ENCODE measurements at regions not wholly inside any gene's neighbourhood (a gene's known extent, or its start where the extent isn't known, plus 50 kb on each side); places are given as distances from the start of the nearest gene placed in this dataset.
"Not testable (repeated sequence)": the region's sequence is repeated elsewhere in the genome, so short reads cannot be mapped to it uniquely, and the experiment has no call there.

GRCh38 chr17:70597774-70598173, 428.4 kb downstream of the KCNJ2 start:
- DNase-seq (ENCODE audit: low spot score) = no peak

DNA sequence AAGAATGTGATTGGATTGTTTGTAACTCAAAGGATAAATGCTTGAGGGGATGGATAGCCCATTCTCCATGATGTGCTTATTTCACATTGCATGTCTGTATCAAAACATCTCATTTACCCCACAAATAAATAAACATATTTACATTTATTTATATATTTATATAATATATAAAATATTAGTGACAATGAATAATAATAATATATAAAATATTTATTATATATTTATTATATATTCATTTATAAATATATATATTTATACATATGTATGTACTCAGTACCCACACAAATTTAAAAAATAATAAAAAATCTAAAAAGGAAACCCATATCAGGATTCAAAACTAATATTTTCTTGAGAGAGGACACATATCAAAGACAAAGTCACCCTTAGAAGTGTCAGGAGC, 429.9 kb downstream of the KCNJ2 start:
- no peak for DNase-seq (ENCODE audit: low spot score)

DNA sequence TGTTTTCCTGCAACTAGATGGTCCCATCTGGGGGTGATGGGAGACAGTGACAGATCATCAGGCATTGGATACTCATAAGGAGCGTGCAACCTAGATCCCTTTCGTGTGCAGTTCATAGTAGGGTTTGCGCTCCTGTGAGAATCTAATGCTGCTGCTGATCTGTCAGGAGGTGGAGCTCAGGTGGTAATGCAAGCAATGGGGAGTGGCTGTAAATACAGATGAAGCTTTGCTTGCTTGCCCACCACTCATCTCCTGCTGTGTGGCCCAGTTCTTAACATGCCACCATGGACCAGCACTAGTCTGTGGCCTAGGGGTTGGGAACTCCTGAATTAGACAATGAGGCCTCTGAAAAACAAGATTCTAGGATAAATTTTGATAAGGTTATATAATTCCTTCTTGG, 430.6 kb downstream of the KCNJ2 start:
- DNase-seq (ENCODE audit: low spot score) = not testable (repeated sequence)

GRCh38 chr17:70603226-70603625, 433.9 kb downstream of the KCNJ2 start:
- DNase-seq (ENCODE audit: low spot score) = no peak

DNA sequence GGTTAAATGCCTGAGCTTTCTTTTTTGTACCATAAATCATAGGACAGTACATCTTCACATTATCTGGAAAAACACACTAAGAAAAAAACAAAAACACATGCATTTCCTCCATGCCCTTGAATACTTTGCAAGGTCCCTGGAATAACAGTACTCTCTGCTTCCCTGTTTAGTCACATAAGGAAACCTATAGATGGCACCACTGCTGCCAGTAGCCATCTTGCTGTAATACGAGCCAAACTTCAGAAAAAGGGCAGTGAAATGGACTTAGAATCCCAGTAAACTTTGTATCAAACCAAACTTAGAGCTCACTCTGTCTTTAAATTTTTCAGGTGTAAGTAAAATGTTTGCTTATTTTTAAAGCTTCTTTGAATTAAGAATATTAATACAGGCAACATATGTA, 435.5 kb downstream of the KCNJ2 start:
- DNase-seq (ENCODE audit: low spot score) = no peak

- DNase-seq (ENCODE audit: low spot score) = no peak
Measured at GRCh38 chr17:70606086-70606485, 436.8 kb downstream of the KCNJ2 start.

GRCh38 chr17:70608193-70608592, 438.9 kb downstream of the KCNJ2 start:
- DNase-seq (ENCODE audit: low spot score) = no peak

- DNase-seq (ENCODE audit: low spot score) = no peak
Measured at GRCh38 chr17:70608957-70609356, 439.6 kb downstream of the KCNJ2 start.

DNA sequence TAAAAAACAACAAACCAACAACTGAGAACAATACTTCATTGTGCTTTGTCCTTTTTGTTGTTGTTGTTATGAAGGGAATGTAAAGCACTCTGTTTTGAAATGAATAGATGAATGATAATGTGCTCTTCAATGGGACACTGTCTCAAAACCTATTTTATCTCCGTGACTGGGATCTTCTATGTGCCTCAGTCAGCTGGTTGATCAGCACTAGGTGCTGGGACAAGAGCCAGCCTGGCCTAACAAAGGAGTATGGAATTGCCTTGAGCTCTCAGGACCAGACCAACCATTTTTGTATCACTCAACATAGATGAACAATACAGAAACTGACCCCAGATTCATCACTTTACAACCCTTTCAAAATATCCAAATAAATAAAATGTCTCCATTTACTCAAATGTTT, 440.2 kb downstream of the KCNJ2 start:
- DNase-seq (ENCODE audit: low spot score) = no peak

DNA sequence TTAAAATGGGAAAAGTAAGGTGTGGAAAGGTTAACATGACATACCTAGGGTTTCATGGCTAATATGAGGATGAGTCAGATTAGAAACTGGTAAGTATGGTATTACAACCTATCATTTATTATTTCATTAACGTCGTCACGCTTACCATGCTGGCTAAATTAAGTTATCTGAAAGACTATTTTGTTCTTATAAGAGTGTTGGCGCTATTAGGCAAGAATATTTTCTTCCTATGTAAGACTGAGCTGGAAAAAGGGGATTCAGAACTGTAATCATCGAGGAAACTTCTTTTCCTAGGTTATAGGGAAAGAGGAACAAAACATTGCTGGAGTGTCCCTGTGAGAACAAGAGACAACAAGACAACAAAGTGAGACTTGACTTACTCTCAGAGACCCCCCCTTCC, 440.8 kb downstream of the KCNJ2 start:
- DNase-seq (ENCODE audit: low spot score) = no peak

- no peak for DNase-seq (ENCODE audit: low spot score)
Measured at GRCh38 chr17:70613681-70614080, 444.3 kb downstream of the KCNJ2 start.

DNA sequence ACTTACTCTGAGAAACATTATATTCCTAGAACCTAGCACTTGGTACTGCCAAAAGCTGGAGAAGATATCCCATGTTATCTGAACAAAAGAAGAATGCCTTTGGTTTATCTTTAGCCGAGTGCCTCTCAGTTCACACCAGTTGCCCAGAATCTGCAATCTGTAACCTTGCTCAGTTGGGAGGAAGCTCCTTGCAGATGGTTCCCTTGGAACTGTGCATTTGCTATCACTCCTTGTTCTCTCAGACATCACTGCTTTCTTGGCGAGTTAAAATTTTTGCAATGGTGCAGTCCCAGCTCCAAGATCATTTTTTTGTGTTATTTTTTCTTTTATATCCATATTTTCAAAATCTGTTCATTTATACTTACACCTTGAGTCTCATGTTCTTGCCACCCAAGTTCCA, 446.5 kb downstream of the KCNJ2 start:
- DNase-seq (ENCODE audit: low spot score) = no peak

DNA sequence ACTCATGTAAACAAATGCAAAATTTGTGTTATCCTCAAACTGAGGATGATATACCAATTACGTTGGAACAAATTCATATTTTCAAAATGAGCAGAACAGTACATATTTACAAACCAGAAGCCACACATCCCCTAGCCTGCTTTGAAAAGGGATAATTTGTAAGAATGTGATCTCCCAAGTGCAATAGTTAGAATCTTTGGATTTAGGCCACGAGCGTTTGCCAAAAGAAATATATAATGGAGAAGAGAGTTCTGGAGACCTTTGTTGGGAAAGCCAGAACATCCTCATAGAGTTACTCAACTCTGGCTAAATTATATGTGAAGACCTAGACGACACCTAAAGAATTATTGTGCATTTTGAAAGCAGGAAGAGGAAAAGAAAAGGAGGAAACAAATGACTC, 449.3 kb downstream of the KCNJ2 start:
- no peak for DNase-seq (ENCODE audit: low spot score)

DNA sequence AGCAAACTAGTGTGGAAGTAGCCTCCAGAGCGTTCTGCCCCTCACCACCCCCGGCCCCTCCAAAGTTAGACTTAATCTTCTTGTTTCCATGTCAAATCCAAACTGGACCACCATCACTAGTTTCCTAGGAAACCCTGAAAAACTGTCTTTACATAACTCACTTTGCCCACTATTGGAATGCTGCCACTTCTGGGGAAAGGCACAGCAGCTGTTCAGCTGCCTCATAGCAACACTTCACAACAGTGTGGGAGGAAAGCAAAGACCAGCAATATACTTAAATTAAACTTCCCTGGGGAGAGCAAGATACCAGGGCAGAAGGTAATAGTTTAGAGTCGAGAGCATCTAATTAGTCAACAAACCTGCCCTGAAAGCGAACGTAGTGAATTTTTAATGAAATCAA, 452.2 kb downstream of the KCNJ2 start:
- no peak for DNase-seq (ENCODE audit: low spot score)

GRCh38 chr17:70622368-70623260, 453.3 kb downstream of the KCNJ2 start:
- DNase-seq (ENCODE audit: low spot score) = peak; percentile 44

- no peak for DNase-seq (ENCODE audit: low spot score)
Measured at GRCh38 chr17:70624211-70624610, 454.9 kb downstream of the KCNJ2 start.

GRCh38 chr17:70629902-70630301, 460.6 kb downstream of the KCNJ2 start:
- DNase-seq (ENCODE audit: low spot score) = no peak

DNA sequence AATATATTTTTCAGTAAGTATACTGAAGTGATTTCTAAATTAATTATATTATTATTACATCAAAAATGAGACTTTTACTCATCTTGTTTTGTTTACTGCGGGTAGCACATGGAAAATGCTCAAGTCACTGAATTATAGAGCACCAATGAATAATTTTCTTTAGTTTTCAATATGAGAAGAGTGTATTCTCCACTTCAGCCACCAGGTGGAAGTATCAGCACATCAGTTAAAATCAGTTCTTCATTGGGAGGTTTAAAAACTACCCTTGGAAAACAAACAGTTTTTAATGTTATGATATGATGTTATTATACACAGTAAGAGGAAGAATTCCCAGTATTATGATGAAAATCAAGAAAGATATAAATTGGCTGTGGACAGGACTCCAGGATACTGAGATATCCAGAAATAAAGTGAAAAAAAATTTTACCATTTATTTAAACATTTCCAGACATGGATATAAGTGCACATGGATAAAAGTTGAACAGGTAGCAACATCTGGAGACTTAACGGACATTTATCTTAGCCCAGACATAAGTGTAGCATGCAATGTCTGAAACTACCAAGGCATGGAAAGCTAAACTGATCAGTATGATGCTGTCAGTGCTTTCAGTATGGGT, 467.3 kb downstream of the KCNJ2 start:
- DNase-seq (ENCODE audit: low spot score) = peak; percentile 51

DNA sequence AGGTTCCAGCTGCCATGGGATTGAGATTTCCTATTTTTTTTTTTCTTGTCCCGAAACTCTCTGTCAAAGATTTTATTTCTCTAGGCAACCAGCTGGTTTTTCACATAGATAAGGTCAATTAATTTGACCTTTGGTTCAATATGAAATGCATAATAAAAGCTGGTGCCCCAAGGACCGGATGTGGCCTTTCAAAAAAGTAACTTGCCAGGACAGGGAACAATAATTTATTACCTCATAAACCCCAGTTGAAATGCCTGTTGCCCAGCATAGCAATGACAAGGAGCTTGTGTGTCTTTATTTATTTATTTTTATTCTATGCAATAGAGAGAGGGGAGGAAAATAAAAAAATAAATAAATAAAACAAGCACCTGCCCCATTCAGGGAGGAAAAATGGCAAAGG, 472.7 kb downstream of the KCNJ2 start:
- DNase-seq (ENCODE audit: low spot score) = no peak

GRCh38 chr17:70644096-70644495, 474.8 kb downstream of the KCNJ2 start:
- no peak for DNase-seq (ENCODE audit: low spot score)

GRCh38 chr17:70646673-70647072, 477.3 kb downstream of the KCNJ2 start:
- no peak for DNase-seq (ENCODE audit: low spot score)

DNA sequence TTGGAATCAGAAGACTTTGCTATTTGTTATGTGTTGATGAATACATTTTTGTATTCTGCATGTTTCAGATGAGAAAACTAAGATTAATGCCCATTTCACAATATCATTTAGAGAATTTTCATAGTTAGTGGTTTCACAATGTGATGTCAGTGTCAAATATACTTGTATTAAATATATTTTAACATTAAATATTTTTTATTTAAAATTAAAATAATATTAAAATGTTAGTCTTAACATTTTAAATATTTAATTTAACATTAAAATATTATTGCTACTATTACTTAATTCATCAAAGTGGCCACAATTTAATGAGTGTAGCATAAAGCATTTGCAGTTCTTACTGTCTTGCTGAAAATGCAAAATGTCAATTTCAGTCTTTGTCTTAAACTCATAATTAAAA, 478.8 kb downstream of the KCNJ2 start:
- no peak for DNase-seq (ENCODE audit: low spot score)

- DNase-seq (ENCODE audit: low spot score) = no peak
Measured at GRCh38 chr17:70653850-70654249, 484.5 kb downstream of the KCNJ2 start.

GRCh38 chr17:70654706-70655105, 485.4 kb downstream of the KCNJ2 start:
- DNase-seq (ENCODE audit: low spot score) = no peak
